Adrenal gland (tissue), 9 donors: ENCODE measurements at regions not wholly inside any gene's neighbourhood (a gene's known extent, or its start where the extent isn't known, plus 50 kb on each side); places are given as distances from the start of the nearest gene placed in this dataset.

Experiments used
- DNase-seq, 7 donors: peaks; one replicate each; pipeline ENCODE4 v3.0.0-alpha.2; 2019 to 2020
- H3K27ac ChIP-seq, 5 donors: fragments of 200-600 bp; sonication (generic) in 4 of 5; 1 replicate in 3 of 5; 2 replicates in 2 of 5; pipeline versions ENCODE4 v1.5.1 to v1.8.0; 2016 to 2020; ENCODE audit warnings: mild to moderate bottlenecking in 1 of 5
- H3K27me3 ChIP-seq: fragments of 200-600 bp; 2 replicates; pipeline ENCODE4 v1.8.0; 2021
- H3K36me3 ChIP-seq, 2 donors: fragments of 200-600 bp; replicated peaks in 1 of 2; 1 replicate in 1 of 2; 2 replicates in 1 of 2; pipeline versions ENCODE4 v1.5.1 to v1.8.0; 2018 to 2022
- H3K4me1 ChIP-seq, 2 donors: fragments of 200-600 bp; replicated peaks in 1 of 2; 1 replicate in 1 of 2; 2 replicates in 1 of 2; pipeline versions ENCODE4 v1.5.1 to v1.8.0; 2018 to 2021
- H3K4me3 ChIP-seq, 4 donors: fragments of 200-600 bp; sonication (generic) in 3 of 4; one replicate each; pipeline ENCODE4 v1.5.1; 2016 to 2018
- H3K9me3 ChIP-seq, 3 donors: fragments of 200-600 bp; sonication (generic) in 1 of 3; replicated peaks in 1 of 3; 1 replicate in 2 of 3; 2 replicates in 1 of 3; pipeline versions ENCODE4 v1.5.1 to v1.8.0; 2016 to 2021
- POLR2A ChIP-seq, 2 donors: fragments of 450-650 bp; IDR thresholded peaks; one replicate each; pipeline ENCODE4 v1.6.1; 2017; ENCODE audit warnings: antibody characterized with exemption in 2 of 2, mild to moderate bottlenecking in 2 of 2, moderate library complexity in 1 of 2
- WGBS, 4 donors: extraction: QIAGEN DNeasy Blood & Tissue Kit in 2 of 4; methylation state at CpG; one replicate each; pipeline versions ENCODE4 v1.1.5 to v1.1.7; 2013 to 2017; 5-methylcytosine and 5-hydroxymethylcytosine counted together
- intact Hi-C, 2 donors: fragments of 100-400 bp; cut with DNase I; formaldehyde crosslinking; loops; one replicate each; pipeline versions ENCODE4 v1.14.1 to v1.15.0; 2022 to 2023
- TF ChIP-seq, protein P1 (sequence below), 6 experiments: fragments of 450-650 bp in 4 of 6; fragments of 200-600 bp in 2 of 6; sonication (generic) in 1 of 6; IDR thresholded peaks; 1 replicate in 5 of 6; 2 replicates in 1 of 6; pipeline versions ENCODE4 v1.5.1 to v1.8.0; 2016 to 2021; ENCODE audit warnings: antibody characterized with exemption in 6 of 6, mild to moderate bottlenecking in 2 of 6, moderate library complexity in 1 of 6
- donor health status: healthy with polysubstance abuse.
- donor health status: Bipolar disorder and iron deficiency.
- donor health status: DM: yes; HTN: yes; CAD: no.
- donor health status: DM: no; HTN: no; CAD: no.
- donor health status: DM: no; HTN: no; CAD: no.

- intact Hi-C loops = no loop called here
- no peaks in the 10 kb centered on the region for H3K27me3 ChIP-seq
- H3K36me3 ChIP-seq = no peaks in the 10 kb centered on the region
- H3K4me3 ChIP-seq = no peak overlapping the region
- peaks cover 0 to 7% of the 10 kb centered on the region in 2 donors for H3K4me1 ChIP-seq
- peak overlapping the region in 2 of 5 donors; percentile 5 to 7 for H3K27ac ChIP-seq
- H3K9me3 ChIP-seq = no peaks in the 10 kb centered on the region
- whole genome bisulfite sequencing, 4 donors = 84 to 90% (median 89%) methylated on average over 9 of the region's 9 CpGs
- no peak for TF ChIP-seq POLR2A (IDR thresholded peaks at IDR 0.05)
- TF ChIP-seq, protein P1, sequence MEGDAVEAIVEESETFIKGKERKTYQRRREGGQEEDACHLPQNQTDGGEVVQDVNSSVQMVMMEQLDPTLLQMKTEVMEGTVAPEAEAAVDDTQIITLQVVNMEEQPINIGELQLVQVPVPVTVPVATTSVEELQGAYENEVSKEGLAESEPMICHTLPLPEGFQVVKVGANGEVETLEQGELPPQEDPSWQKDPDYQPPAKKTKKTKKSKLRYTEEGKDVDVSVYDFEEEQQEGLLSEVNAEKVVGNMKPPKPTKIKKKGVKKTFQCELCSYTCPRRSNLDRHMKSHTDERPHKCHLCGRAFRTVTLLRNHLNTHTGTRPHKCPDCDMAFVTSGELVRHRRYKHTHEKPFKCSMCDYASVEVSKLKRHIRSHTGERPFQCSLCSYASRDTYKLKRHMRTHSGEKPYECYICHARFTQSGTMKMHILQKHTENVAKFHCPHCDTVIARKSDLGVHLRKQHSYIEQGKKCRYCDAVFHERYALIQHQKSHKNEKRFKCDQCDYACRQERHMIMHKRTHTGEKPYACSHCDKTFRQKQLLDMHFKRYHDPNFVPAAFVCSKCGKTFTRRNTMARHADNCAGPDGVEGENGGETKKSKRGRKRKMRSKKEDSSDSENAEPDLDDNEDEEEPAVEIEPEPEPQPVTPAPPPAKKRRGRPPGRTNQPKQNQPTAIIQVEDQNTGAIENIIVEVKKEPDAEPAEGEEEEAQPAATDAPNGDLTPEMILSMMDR (IDR thresholded peaks at IDR 0.05) = no peak
- DNase-seq = no peak
Measured at GRCh38 chr3:30439451-30440053, 166.8 kb upstream of the TGFBR2 start.

GRCh38 chr3:30440147-30440604, 166.2 kb upstream of the TGFBR2 start:
- no peak for DNase-seq
- peak overlapping the region in 1 of 5 donors; percentile 7 for H3K27ac ChIP-seq
- peaks cover 0 to 7% of the 10 kb centered on the region in 2 donors for H3K4me1 ChIP-seq
- no peaks in the 10 kb centered on the region for H3K27me3 ChIP-seq
- TF ChIP-seq POLR2A (IDR thresholded peaks at IDR 0.05) = no peak
- TF ChIP-seq, protein P1 (IDR thresholded peaks at IDR 0.05) = no peak
- no peaks in the 10 kb centered on the region for H3K36me3 ChIP-seq
- H3K4me3 ChIP-seq = no peak overlapping the region
- intact Hi-C loops = no loop called here
- no peaks in the 10 kb centered on the region for H3K9me3 ChIP-seq
- 40 to 53% (median 41%) methylated on average over 2 of the region's 2 CpGs for WGBS, 4 donors

DNA sequence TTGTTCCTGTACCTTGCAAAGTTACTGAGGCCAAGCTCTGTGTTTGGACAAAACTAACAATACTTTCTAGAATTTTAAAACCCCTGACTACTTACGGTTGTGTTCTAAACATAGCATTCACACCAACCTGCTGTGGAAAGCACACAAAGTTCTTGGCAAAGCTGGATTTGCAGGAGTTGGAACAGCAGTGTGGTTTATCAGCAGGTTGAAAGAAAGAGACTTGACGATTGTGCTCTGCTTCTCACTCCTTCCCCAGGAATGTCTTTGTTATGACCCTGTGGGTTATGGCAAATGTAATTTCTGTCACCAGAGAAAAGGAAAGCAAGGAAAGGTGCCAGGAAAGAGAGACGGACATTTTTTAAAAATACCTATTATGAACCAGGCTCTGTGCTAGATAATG, 165.5 kb upstream of the TGFBR2 start:
- H3K27me3 ChIP-seq = no peaks in the 10 kb centered on the region
- H3K27ac ChIP-seq = peak overlapping the region in 2 of 5 donors; percentile 18 to 42
- H3K4me1 ChIP-seq = peaks cover 0 to 7% of the 10 kb centered on the region in 2 donors
- H3K9me3 ChIP-seq = no peaks in the 10 kb centered on the region
- DNase-seq = peak in 1 of 7 donors; percentile 19
- TF ChIP-seq, protein P1 (IDR thresholded peaks at IDR 0.05) = no peak
- no peak for TF ChIP-seq POLR2A (IDR thresholded peaks at IDR 0.05)
- H3K36me3 ChIP-seq = no peaks in the 10 kb centered on the region
- H3K4me3 ChIP-seq = no peak overlapping the region
- WGBS, 4 donors = 58 to 62% (median 61%) methylated on average over 3 of the region's 3 CpGs
- intact Hi-C loops = no loop called here

DNA sequence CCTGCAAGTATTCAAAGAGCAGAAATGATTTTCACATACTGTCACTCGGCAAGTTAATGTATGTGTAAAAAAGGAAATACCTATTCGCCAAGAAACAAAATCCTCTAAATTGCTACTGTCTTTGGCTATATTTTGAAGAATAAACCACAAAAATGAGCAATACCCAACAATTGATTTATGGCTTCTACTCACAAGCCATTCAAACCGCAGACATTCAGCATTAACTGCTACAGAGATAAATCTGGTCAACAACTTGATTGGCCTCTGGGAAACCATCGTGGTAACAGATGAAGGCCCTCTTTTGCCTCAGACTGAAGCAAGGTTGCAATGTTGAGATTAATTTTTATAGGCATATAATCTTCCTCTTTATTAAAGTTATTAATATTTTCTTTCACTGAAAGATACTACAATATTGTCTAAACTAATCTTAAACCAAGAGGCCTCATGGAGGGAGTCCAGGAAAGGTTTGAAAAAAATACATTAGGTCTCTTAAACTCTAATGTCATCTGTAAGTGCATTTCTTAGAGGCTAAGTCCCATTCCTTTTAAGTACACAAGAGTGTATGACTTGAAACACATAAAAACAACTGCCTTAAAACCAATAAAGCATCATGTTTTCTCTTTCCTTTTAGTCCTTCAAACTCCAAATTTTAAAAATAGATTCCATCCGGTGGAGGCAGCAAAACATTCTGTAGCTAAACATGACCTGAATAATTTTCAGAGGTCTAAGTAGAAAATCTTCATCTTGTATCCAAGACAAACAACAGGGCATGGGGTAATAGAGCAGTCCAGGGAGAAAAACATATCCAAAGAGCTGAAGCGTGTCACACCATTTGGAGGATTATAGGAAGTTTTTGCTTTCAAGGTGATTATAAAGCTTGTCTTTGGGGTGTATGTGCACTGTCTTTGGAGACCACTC, 162.4 kb upstream of the TGFBR2 start:
- Histone ChIP-seq H3K27me3 (no peaks in the 10 kb centered on the region), H3K9me3 (no peaks in the 10 kb centered on the region), H3K4me3 (no peak overlapping the region), H3K4me1 (peaks cover 0 to 7% of the 10 kb centered on the region in 2 donors), H3K27ac (peak overlapping the region in 2 of 5 donors; percentile 23 to 30), H3K36me3 (no peaks in the 10 kb centered on the region)
- WGBS, 4 donors = 64 to 76% (median 72%) methylated on average over 6 of the region's 6 CpGs
- no peak for DNase-seq
- intact Hi-C loops = no loop called here
- TF ChIP-seq, protein P1 (IDR thresholded peaks at IDR 0.05) = no peak
- TF ChIP-seq POLR2A (IDR thresholded peaks at IDR 0.05) = no peak
